Ectodermal cell (in vitro differentiated cells): ENCODE measurements at regions not wholly inside any gene's neighbourhood (a gene's known extent, or its start where the extent isn't known, plus 50 kb on each side); places are given as distances from the start of the nearest gene placed in this dataset.

Source experiments
- H3K27ac ChIP-seq: 2 replicates; pipeline ENCODE4 v1.7.0; 2013; ENCODE audit warnings: mild to moderate bottlenecking, low read depth, low read length; ENCODE audit not compliant: insufficient read depth, poor library complexity, severe bottlenecking
- H3K27me3 ChIP-seq: 2 replicates; pipeline ENCODE4 v1.7.0; 2013; ENCODE audit warnings: mild to moderate bottlenecking, low read length; ENCODE audit not compliant: insufficient read depth, control insufficient read depth, poor library complexity, severe bottlenecking
- H3K36me3 ChIP-seq: one replicate; pipeline ENCODE4 v1.7.0; 2013; ENCODE audit warnings: low read length; ENCODE audit not compliant: control insufficient read depth, insufficient read depth
- H3K4me1 ChIP-seq: one replicate; pipeline ENCODE4 v1.7.0; 2013; ENCODE audit warnings: low read length; ENCODE audit not compliant: control insufficient read depth, insufficient read depth
- H3K4me3 ChIP-seq: 2 replicates; pipeline ENCODE4 v1.7.0; 2013; ENCODE audit warnings: low read depth, low read length, control low read depth; ENCODE audit not compliant: insufficient read depth
- H3K9me3 ChIP-seq: 2 replicates; pipeline ENCODE4 v1.7.0; 2013; ENCODE audit warnings: mild to moderate bottlenecking, low read length, moderate library complexity; ENCODE audit not compliant: control insufficient read depth
- WGBS, 2 experiments: methylation state at CpG; one replicate each; pipeline ENCODE4 v1.1.7; 2013; ENCODE audit warnings: missing lambda C conversion rate in 2 of 2; 5-methylcytosine and 5-hydroxymethylcytosine counted together

DNA sequence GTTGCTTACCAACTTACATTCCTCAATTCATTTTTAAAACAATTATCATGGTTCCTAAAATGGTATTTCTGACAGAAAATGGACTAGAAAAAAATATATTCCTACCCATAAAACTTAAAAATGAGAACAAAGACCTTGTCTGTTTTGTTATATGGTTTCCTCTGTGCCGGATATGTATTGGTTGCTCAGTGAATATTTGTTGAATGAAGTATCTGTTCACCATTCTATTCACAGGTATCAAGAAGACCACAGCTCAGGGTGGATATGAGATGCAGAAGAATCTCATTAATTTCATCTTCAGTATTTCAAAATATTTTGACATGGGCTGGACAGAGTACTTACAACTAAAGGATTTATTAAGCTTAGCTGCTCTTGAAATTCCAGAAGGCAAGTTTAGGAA lies 58.1 kb downstream of the TUSC7 start:
- Histone ChIP-seq H3K36me3 (no peaks in the 10 kb centered on the region), H3K9me3 (no peaks in the 10 kb centered on the region), H3K27me3 (no peaks in the 10 kb centered on the region), H3K4me1 (no peaks in the 10 kb centered on the region), H3K4me3 (no peak overlapping the region), H3K27ac (no peak overlapping the region)
- 89 to 94% methylated on average over 1 of the region's 1 CpG for WGBS, 2 experiments

DNA sequence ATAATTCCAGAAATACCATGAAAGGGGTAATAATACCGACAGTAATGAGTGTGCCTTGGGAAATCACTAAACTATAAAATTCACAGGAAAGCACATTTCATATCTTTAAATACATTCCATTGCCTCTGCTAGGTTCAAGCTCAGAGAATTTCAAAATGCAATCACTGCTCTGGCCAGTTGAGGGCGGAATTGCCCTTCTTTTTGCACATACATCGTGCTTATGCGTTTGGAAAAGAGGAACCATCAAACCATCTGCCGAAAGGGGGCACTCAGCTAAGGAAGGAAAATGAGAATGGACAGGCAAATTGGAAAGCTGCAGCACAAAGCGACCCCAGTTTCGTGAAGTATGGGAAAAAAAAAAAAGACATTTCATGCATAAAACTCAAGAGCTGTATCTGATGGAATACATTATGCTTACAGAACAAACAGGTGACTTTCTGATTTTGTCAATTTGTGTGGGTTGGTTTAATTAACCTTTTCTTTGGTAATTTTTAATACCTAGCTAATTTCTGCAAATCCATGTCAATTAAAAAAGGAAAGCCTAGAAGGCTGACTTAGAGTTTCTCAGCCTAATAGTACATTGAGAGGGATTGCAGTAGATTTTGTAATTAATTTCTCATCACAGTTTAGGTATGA lies 61.4 kb downstream of the TUSC7 start:
- no peaks in the 10 kb centered on the region for H3K36me3 ChIP-seq
- no peaks in the 10 kb centered on the region for H3K27me3 ChIP-seq
- 9 to 11% methylated on average over 7 of the region's 7 CpGs for WGBS, 2 experiments
- H3K4me1 ChIP-seq = no peaks in the 10 kb centered on the region
- no peak overlapping the region for H3K4me3 ChIP-seq
- H3K27ac ChIP-seq = no peak overlapping the region
- no peaks in the 10 kb centered on the region for H3K9me3 ChIP-seq

DNA sequence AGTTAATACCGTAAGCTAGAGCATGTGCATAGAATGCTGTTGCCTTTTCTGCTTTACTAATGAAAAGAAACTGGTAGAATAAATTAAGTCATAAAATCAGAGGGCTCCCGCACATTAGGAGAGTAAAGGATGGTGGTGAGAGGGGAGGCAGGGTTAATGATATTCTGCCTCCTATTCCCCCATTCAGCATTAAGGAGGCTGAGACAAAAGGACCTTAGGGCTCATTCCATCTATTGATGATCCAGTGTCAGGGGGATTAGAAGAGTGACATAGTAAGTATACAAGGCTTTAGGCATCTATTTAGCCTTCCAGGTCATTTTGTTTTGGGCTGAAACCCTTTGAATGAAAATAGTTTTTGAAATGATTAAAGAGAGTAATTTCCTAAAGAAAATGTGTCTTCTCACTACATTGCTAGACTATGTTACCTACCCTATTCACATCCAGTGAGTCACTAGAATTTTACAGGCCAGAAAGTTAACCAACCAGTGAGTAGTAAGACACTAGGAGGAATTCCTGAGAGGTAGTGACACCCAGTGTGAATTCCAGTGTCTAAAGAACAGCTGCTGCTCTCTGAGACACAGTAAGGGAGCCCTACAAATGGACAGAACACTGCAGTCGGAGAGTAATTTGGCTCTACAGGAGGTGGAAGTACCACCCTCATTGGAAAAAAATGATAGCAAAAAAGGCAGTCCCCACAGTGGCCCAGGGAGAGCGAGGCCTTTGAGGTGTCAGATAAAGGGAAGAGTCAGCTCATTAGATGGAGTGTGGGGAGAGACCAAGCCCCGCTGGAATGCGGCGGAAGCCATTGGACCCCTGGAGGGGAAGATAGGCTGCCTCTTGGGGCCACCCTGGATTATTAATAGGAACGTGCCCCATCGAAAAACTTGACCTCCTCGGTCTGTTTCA lies 67.6 kb downstream of the TUSC7 start:
- peak overlapping the region; percentile 78 for H3K27ac ChIP-seq
- WGBS, 2 experiments = 73 to 82% methylated on average over 10 of the region's 10 CpGs

DNA sequence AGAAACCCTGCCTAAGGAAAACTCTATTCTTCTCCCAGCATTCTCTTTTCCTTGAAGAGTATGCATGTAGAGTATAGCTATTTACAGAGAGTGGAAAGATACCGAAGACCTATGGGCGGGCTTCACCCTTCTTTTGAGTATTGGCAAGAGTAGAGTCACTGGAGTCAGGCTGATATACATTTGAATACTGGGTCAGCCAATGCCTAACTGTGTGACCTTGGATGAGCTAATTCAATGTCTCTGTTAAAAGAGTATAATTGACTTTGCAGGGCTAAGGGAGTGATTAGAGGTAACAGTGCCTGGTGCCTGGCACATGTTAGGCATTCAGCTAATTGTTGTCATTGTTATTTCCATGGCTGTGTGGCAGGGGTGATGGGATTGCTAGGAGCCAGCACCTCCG lies 75.6 kb downstream of the TUSC7 start:
- WGBS, 2 experiments = 87 to 99% methylated on average over 3 of the region's 3 CpGs
- H3K36me3 ChIP-seq = no peaks in the 10 kb centered on the region
- H3K9me3 ChIP-seq = no peaks in the 10 kb centered on the region
- no peak overlapping the region for H3K27ac ChIP-seq
- no peaks in the 10 kb centered on the region for H3K27me3 ChIP-seq
- no peak overlapping the region for H3K4me3 ChIP-seq
- no peaks in the 10 kb centered on the region for H3K4me1 ChIP-seq

More for the DNA sequence above, 67.6 kb downstream of the TUSC7 start:
- H3K4me1 ChIP-seq = peaks cover 14% of the 10 kb centered on the region
- H3K27me3 ChIP-seq = no peaks in the 10 kb centered on the region
- no peaks in the 10 kb centered on the region for H3K36me3 ChIP-seq
- no peak overlapping the region for H3K4me3 ChIP-seq
- no peaks in the 10 kb centered on the region for H3K9me3 ChIP-seq

DNA sequence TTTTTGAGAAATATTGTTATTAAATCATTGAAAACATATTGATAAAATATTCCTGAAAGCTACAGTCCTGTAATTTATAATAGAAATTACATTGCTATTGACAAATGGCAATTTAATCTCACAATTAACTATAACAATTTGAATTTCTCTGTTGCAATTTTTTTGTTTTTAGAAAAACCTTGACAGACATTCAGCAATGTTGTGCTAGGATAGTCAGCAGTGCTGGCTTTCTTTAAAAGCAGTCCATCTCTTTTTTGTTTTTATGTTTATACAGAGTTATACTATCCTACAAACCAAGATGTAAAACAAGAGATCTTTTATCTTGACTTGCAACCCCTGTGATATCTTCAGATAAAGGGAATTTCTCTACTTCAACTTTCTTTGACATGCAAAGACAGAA lies 93.1 kb downstream of the TUSC7 start:
- Histone ChIP-seq H3K4me1 (no peaks in the 10 kb centered on the region), H3K27ac (no peak overlapping the region)

DNA sequence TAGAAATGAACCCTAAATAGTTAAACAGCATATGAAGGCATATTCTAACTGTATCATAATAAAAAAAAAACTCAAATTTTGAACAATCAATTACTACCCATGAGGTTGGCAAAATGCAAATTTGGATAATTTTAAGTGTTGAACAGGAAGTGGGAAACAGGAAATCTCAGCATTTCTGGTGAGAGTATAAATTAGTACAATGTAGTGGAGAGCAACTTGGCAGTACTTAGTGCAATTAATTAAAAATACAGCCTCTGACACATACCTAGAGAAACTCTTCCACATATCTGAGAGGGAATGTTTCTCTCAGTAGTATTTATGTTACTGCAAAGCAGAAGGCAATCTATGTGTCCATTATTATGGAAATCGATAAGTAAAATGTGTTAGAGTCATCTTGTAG lies 96.8 kb downstream of the TUSC7 start:
- Histone ChIP-seq H3K36me3 (no peaks in the 10 kb centered on the region), H3K9me3 (no peaks in the 10 kb centered on the region), H3K4me3 (no peak overlapping the region), H3K27ac (no peak overlapping the region), H3K4me1 (no peaks in the 10 kb centered on the region), H3K27me3 (no peaks in the 10 kb centered on the region)
- 83% methylated on average over 1 of the region's 1 CpG; no CpG with 5 or more reads in 1 of the 2 experiments for WGBS, 2 experiments

More for the DNA sequence above, 93.1 kb downstream of the TUSC7 start:
- Histone ChIP-seq H3K27me3 (no peaks in the 10 kb centered on the region), H3K36me3 (no peaks in the 10 kb centered on the region), H3K9me3 (no peaks in the 10 kb centered on the region), H3K4me3 (no peak overlapping the region)

DNA sequence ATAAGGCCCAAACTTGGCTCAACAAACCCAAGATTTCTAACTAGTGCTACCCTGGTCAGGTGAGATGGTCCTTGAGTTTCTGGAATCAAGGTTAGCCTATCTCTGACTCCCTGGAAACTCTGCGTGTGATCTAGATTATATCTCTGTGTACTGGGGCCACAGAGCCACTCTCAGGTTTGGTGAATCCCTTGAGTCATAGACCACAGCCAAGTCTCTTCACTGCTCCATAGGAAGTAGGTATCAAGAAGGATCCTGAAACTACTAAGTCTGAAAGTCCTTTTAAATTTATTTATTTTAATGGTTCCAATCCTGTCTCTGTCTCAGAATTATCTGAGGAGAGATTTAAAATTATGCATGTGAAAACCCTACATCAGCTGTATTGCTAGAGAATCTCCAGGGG lies 99.1 kb downstream of the TUSC7 start:
- WGBS, 2 experiments = 91 to 96% methylated on average over 1 of the region's 1 CpG
- no peaks in the 10 kb centered on the region for H3K36me3 ChIP-seq
- no peaks in the 10 kb centered on the region for H3K9me3 ChIP-seq
- no peak overlapping the region for H3K27ac ChIP-seq
- no peaks in the 10 kb centered on the region for H3K27me3 ChIP-seq
- no peak overlapping the region for H3K4me3 ChIP-seq
- H3K4me1 ChIP-seq = no peaks in the 10 kb centered on the region

DNA sequence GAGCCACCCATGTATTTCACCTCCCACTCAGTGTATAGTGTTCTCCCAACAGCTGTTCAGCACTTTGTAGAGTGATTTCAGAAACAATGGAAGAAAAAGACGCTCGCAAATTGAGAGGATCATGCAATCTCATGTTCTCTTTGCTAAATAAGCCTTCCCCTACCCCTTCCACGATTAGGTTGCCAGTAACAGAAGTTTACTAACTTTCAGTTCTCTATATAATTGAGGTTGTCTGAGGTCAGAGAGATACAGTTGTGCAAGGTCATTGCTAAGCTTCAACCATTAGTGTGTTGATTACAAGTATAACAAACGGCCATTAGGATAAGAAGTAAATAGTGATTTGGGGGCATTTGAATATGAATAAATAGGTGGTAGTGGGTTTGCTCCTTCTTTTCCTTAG lies 99.6 kb downstream of the TUSC7 start:
- Histone ChIP-seq H3K4me3 (no peak overlapping the region), H3K9me3 (no peaks in the 10 kb centered on the region), H3K27me3 (no peaks in the 10 kb centered on the region), H3K4me1 (no peaks in the 10 kb centered on the region), H3K36me3 (no peaks in the 10 kb centered on the region), H3K27ac (no peak overlapping the region)
- WGBS, 2 experiments = 94 to 96% methylated on average over 3 to 4 of the region's 4 CpGs

DNA sequence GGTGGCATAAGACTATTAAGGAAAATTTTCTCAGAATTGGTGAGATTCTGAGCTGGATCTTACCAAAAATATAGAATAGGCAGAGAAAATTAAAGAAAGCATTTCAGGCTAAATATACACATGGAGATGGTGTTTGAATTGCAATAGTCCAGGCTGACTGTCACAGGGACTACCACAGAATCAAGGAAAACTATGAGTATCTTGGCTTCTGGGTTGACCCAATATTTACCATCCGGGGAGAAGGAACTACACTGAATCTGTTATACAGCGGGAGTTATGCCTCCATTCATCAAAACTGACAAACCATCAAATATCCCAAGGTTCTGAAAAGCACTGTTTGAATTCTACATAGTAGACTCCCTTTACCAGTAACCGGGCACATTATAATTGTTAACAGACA lies 102.2 kb downstream of the TUSC7 start:
- Histone ChIP-seq H3K4me1 (peaks cover 17% of the 10 kb centered on the region), H3K27ac (no peak overlapping the region), H3K4me3 (no peak overlapping the region), H3K36me3 (no peaks in the 10 kb centered on the region), H3K27me3 (no peaks in the 10 kb centered on the region), H3K9me3 (no peaks in the 10 kb centered on the region)
- 91 to 98% methylated on average over 2 to 3 of the region's 3 CpGs for WGBS, 2 experiments

DNA sequence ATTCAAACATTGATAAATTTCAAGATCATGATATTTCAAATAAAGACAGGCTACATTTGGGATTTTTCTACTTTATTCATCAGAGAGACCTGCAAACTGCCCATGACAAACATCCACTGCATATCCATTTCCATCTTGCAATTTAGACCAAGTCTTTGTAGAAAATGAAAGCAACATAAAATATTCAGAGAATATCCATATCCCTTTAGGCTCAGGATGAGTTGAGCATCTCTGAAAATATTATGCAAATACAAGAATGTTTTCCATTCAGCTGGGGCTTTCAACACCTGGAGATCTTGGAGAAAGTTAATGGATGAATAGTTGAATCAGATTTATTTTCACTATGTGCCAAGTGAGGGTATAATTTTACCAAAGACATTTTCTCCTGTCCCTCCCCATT lies 103.4 kb downstream of the TUSC7 start:
- no peaks in the 10 kb centered on the region for H3K36me3 ChIP-seq
- H3K4me3 ChIP-seq = no peak overlapping the region
- no peaks in the 10 kb centered on the region for H3K27me3 ChIP-seq
- peaks cover 17% of the 10 kb centered on the region for H3K4me1 ChIP-seq
- H3K9me3 ChIP-seq = no peaks in the 10 kb centered on the region
- no peak overlapping the region for H3K27ac ChIP-seq
